HG03280 (cell line): ENCODE measurements at regions not wholly inside any gene's neighbourhood (a gene's known extent, or its start where the extent isn't known, plus 50 kb on each side); places are given as distances from the start of the nearest gene placed in this dataset.
"Not testable (repeated sequence)": the region's sequence is repeated elsewhere in the genome, so short reads cannot be mapped to it uniquely, and the experiment has no call there.

ENCODE experiments used
- ATAC-seq: cut with Tn5 transposase; IDR thresholded peaks from one replicate; pipeline ENCODE4 v1.9.1; 2021; ENCODE audit warnings: mild to moderate bottlenecking, moderate library complexity; ENCODE audit not compliant: unreplicated experiment

DNA sequence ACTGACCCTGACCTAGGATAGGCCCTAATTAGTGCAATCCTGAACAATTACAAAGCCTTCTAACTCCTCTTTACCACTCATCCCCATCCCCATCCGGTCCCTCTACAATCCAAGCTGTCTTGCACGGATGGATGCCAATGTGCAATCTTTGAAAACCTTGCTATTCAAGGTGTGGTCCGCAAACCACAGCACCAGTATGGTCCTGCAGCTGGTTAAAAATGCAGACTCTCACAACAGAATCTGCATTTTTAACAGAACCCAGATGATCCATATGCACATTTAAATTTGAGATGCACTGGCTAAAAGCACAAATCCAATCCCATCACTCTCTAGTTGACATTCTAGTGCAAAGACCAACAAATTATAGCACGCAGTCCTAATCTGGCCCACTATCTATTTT is 230.6 kb upstream of the KRR1 start:
- ATAC-seq: no peak

- no peak for ATAC-seq
Measured at GRCh38 chr12:75739912-75740311, 228.5 kb upstream of the KRR1 start.

- not testable (repeated sequence) for ATAC-seq
Measured at GRCh38 chr12:75739098-75739497, 227.7 kb upstream of the KRR1 start.

DNA sequence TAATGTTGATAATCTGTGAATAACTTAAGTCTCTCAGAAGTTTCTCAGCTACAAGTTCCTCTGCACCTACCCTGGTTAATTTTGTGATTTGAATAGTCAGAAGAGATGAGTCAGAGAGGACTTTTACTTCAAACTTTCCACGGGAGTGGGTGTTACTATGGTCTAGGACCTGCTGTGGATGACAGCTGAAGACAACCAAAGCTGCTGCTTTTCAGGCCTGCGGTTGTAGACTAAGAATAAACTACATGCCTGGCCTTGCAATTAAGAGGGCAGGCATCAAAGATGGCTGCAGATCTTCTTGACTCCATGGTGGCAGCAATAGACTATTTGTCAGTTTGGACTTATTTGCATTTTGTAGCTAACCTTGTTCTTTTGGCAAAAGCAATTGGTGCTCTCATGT is 227.1 kb upstream of the KRR1 start:
- ATAC-seq: peak; percentile 90

DNA sequence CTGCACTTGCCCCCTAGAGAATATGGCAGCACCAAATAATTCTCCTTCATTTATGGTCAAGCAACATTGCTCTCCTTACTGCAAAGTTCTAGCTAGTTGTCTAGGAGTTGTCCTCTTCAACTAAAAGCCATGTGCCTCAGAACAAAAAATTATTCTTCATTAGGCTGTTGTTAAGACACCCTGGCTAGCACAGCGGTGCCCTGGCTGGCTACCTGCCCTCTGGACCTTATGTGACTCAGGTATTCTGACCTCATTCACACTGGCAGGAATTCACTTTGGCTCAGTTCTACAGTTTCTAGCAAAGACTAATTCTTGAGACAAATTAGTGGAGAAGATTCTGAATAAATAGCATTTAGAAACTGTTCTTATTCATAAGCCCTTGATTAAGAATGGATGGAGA is 224.4 kb upstream of the KRR1 start:
- ATAC-seq: no peak

GRCh38 chr12:75728826-75729225 is 217.4 kb upstream of the KRR1 start:
- ATAC-seq: no peak

GRCh38 chr12:75727577-75727976 is 216.2 kb upstream of the KRR1 start:
- no peak for ATAC-seq

DNA sequence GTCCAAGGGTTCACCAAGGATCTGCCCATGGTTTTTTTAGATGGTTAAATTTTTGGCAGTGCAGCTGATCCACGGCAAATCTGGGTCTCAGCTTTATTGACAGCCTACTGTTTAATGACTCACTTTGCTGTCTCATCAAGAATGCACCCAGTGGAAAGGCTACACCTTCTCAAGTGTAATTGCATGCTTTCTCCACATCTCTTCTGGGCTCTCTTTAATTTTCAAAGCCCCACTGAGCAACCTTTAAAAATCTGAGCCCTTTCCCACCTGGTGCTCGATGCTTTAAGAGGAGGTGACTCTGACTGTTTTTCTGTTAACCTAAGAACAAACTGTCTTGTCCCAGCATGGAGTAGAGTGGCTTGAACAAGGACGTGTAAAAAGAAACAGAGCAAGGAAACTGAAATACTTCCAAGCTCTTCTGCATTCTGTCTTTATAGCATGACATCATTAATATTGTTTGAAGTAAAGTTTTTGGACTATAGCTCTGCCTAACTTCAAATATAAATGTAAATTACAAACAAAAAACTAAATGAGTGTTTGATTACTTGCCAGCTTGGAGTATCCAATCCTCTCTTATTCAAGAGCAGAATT is 214.2 kb upstream of the KRR1 start:
- no peak for ATAC-seq

GRCh38 chr12:75724928-75725312 is 213.5 kb upstream of the KRR1 start:
- no peak for ATAC-seq

DNA sequence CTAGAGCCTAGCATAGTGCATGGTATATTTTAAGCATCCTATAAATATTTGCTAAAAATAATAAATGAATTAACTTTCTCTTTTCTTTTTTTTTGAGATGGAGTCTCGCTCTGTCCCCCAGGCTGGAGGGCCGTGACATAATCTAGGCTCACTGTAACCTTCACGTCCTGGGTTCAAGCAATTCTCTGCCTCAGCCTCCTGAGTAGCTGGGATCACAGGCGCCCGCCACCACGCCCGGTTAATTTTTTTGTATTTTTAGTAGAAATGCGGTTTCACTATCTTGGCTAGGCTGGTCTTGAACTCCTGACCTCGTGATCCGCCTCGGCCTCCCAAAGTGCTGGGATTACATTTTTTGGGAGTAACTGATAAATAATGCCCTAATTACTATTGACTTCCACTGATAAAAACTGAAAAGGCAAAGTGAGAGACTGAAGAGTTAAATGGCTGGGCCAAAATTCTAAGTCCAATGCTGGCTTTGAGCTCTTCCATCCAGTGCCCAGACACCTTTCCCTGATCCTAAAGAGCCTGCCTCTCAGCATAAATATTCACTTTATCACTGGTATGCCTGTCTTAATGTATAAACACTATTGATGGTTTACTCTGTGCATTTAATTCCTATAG is 213.0 kb upstream of the KRR1 start:
- ATAC-seq: no peak

GRCh38 chr12:75722714-75723200 is 211.3 kb upstream of the KRR1 start:
- peak; percentile 77 for ATAC-seq

DNA sequence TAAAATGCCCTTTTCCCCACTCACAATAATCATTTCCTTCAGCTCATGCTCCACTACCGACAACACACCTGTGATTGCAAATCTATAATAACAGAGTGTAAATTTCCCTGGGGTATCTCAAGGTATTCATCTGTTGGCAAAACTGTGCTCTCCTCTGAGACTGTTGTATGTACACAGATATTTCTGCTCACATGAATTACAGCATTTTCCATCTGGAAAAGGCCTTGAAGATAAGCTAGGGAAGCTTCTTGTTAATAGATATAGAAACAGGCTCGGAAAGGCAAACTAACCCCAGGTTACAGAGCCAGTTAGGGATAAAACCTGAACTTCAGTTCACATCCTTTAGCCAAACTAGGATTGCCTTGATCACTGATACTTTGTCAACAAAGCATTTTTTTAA is 210.4 kb upstream of the KRR1 start:
- ATAC-seq: no peak

DNA sequence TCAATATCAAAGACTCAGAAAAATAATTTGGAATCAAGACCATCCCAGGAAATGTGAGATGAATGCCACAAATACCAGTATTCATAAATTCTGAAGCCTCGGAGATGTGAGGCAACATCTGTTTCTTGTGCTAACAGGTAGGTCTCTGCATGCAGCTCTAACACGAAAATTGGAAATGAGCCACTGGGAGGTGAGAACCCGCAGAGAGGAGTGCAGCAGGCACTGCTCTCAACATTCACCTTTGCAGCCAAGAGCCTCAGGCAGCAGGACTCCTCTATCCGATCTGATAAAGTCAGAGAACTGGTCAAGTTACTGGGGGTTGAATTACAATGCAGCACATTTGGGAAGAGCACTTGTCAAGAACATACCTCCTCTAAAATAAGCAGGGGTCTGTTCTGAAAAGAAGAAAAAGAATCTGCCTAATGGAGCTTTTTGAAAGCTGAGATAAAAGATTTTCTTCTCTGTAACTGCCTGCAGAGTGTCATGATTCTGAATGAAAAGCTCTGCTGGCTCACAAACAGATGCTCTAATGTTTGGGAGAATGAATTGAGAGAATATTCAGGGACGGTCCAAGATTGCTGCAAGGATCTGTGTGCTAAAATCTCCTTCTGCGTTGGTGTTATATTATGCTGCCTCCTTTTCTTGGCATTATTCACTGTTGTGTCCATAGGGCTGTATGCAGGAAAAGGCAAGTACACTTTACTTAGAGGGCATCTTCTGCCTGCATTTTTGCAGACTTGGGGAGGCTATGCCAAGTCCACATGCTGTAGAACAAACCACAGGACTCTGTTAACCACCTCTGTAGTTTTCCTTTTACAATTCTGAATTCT is 209.6 kb upstream of the KRR1 start:
- no peak for ATAC-seq

GRCh38 chr12:75717902-75718301 is 206.5 kb upstream of the KRR1 start:
- ATAC-seq: no peak

- no peak for ATAC-seq
Measured at GRCh38 chr12:75716291-75717025, 205.0 kb upstream of the KRR1 start.

DNA sequence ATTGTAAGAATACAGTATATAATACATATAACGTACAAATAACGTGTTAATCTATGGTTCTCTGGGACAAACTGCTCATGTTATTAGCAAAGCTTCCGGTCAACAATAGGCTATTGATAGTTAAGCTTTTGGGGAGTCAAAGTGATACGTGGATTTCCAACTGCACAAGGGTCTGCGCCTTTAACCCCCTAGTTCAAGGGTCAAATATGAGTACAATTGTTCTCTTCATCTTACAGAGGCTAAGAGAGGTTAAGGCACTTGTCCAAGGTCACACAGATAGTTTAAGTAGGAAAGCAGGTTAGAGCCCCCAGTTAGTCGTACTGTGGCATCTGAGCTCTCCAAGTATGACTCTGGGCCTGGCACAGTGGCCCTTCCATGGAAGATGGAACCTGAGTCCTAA is 204.3 kb upstream of the KRR1 start:
- no peak for ATAC-seq

DNA sequence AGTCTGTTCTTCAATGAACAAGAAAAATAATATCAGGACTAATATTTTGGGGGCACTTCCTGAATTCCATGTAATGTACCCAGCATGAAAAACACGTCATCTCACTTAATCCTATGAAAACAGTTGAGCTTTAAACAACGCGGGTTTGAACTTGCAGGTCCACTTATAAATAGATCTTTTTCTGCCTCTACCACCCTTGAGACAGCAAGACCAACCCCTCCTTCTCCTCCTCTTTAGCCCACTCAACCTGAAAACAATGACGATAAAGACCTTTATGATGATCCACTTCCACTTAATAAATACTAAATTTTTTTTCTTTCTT is 203.9 kb upstream of the KRR1 start:
- ATAC-seq: no peak

- no peak for ATAC-seq
Measured at GRCh38 chr12:75714462-75715322, 203.3 kb upstream of the KRR1 start.

GRCh38 chr12:75713434-75713833 is 202.0 kb upstream of the KRR1 start:
- no peak for ATAC-seq

GRCh38 chr12:75712223-75712622 is 200.8 kb upstream of the KRR1 start:
- no peak for ATAC-seq

DNA sequence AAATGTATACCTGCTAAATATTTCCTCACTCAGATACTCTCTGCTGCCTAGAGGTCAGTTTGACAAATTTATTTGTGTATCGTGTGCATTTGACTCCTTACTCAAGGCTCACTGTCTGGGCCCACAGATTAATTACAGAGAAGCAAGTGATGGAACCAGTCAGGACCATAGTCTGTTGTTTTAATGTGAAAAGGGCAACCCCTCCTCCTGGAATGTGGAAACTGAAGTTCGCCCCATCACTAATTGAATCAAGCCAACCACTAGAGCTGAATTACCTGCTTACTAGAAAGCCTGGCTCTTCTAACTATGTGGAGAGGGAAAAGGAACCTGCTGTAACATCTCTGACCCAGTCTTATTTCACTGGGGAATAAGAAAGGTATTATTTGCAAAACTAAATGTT is 199.9 kb upstream of the KRR1 start:
- ATAC-seq: no peak
